ENCODE measurements at regions not wholly inside any gene's neighbourhood (a gene's known extent, or its start where the extent isn't known, plus 50 kb on each side); places are given as distances from the start of the nearest gene placed in this dataset.
A peak's percentile ranks its signal among the peaks of the same experiment; 100 is the strongest.
"Not testable (repeated sequence)": the region's sequence is repeated elsewhere in the genome, so short reads cannot be mapped to it uniquely, and the experiment has no call there.

GRCh38 chr10:34892521-34892920 lies 77.4 kb upstream of the PARD3 start:
- not testable (repeated sequence) for H3K36me3 ChIP-seq (replicated peaks; ENCODE audit: control insufficient read depth, insufficient read depth, low read length); DNase-seq

GRCh38 chr10:34890939-34891338 lies 75.8 kb upstream of the PARD3 start:
- DNase-seq = no peak

More at GRCh38 chr10:34892521-34892920, 77.4 kb upstream of the PARD3 start:
- H3K27me3 ChIP-seq (ENCODE audit: control insufficient read depth, insufficient read depth, low read length); H3K4me3 ChIP-seq (ENCODE audit: insufficient read depth, low read depth, low read length): not testable (repeated sequence)

GRCh38 chr10:34889004-34889869 lies 74.1 kb upstream of the PARD3 start:
- H3K27me3 ChIP-seq (ENCODE audit: control insufficient read depth, insufficient read depth, low read length) = no peaks in the 10 kb centered on the region
- H3K36me3 ChIP-seq (replicated peaks; ENCODE audit: control insufficient read depth, insufficient read depth, low read length) = no peaks in the 10 kb centered on the region
- DNase-seq = no peak
- H3K4me3 ChIP-seq (ENCODE audit: insufficient read depth, low read depth, low read length) = no peak overlapping the region

More at GRCh38 chr10:34890939-34891338, 75.8 kb upstream of the PARD3 start:
- Histone ChIP-seq H3K27me3 (ENCODE audit: control insufficient read depth, insufficient read depth, low read length) (no peaks in the 10 kb centered on the region), H3K36me3 (replicated peaks; ENCODE audit: control insufficient read depth, insufficient read depth, low read length) (no peaks in the 10 kb centered on the region), H3K4me3 (ENCODE audit: insufficient read depth, low read depth, low read length) (no peak overlapping the region)

- Histone ChIP-seq H3K27me3 (ENCODE audit: control insufficient read depth, insufficient read depth, low read length) (no peaks in the 10 kb centered on the region), H3K36me3 (replicated peaks; ENCODE audit: control insufficient read depth, insufficient read depth, low read length) (no peaks in the 10 kb centered on the region), H3K4me3 (ENCODE audit: insufficient read depth, low read depth, low read length) (no peak overlapping the region)
- no peak for DNase-seq
Measured at GRCh38 chr10:34886906-34887642, 72.0 kb upstream of the PARD3 start.

- no peaks in the 10 kb centered on the region for H3K27me3 ChIP-seq (ENCODE audit: control insufficient read depth, insufficient read depth, low read length)
Measured at GRCh38 chr10:34885898-34886297, 70.8 kb upstream of the PARD3 start.

GRCh38 chr10:34885011-34885410 lies 69.9 kb upstream of the PARD3 start:
- no peak overlapping the region for H3K4me3 ChIP-seq (ENCODE audit: insufficient read depth, low read depth, low read length)
- no peak for DNase-seq
- H3K27me3 ChIP-seq (ENCODE audit: control insufficient read depth, insufficient read depth, low read length) = no peaks in the 10 kb centered on the region
- H3K36me3 ChIP-seq (replicated peaks; ENCODE audit: control insufficient read depth, insufficient read depth, low read length) = no peaks in the 10 kb centered on the region

More at GRCh38 chr10:34885898-34886297, 70.8 kb upstream of the PARD3 start:
- Histone ChIP-seq H3K4me3 (ENCODE audit: insufficient read depth, low read depth, low read length) (no peak overlapping the region), H3K36me3 (replicated peaks; ENCODE audit: control insufficient read depth, insufficient read depth, low read length) (no peaks in the 10 kb centered on the region)
- DNase-seq = no peak

GRCh38 chr10:34884272-34884952 lies 69.3 kb upstream of the PARD3 start:
- no peak for DNase-seq
- Histone ChIP-seq H3K27me3 (ENCODE audit: control insufficient read depth, insufficient read depth, low read length) (no peaks in the 10 kb centered on the region), H3K4me3 (ENCODE audit: insufficient read depth, low read depth, low read length) (no peak overlapping the region), H3K36me3 (replicated peaks; ENCODE audit: control insufficient read depth, insufficient read depth, low read length) (no peaks in the 10 kb centered on the region)

- H3K27me3 ChIP-seq (ENCODE audit: control insufficient read depth, insufficient read depth, low read length) = no peaks in the 10 kb centered on the region
- no peaks in the 10 kb centered on the region for H3K36me3 ChIP-seq (replicated peaks; ENCODE audit: control insufficient read depth, insufficient read depth, low read length)
- no peak overlapping the region for H3K4me3 ChIP-seq (ENCODE audit: insufficient read depth, low read depth, low read length)
- DNase-seq = no peak
Measured at GRCh38 chr10:34880817-34881216, 65.7 kb upstream of the PARD3 start.

GRCh38 chr10:34878651-34879050 lies 63.6 kb upstream of the PARD3 start:
- not testable (repeated sequence) for H3K27me3 ChIP-seq (ENCODE audit: control insufficient read depth, insufficient read depth, low read length); H3K4me3 ChIP-seq (ENCODE audit: insufficient read depth, low read depth, low read length); DNase-seq; H3K36me3 ChIP-seq (replicated peaks; ENCODE audit: control insufficient read depth, insufficient read depth, low read length)

GRCh38 chr10:34875061-34875460 lies 60.0 kb upstream of the PARD3 start:
- Histone ChIP-seq H3K27me3 (ENCODE audit: control insufficient read depth, insufficient read depth, low read length) (no peaks in the 10 kb centered on the region), H3K36me3 (replicated peaks; ENCODE audit: control insufficient read depth, insufficient read depth, low read length) (no peaks in the 10 kb centered on the region), H3K4me3 (ENCODE audit: insufficient read depth, low read depth, low read length) (no peak overlapping the region)
- no peak for DNase-seq

GRCh38 chr10:34872820-34873219 lies 57.7 kb upstream of the PARD3 start:
- H3K4me3 ChIP-seq (ENCODE audit: insufficient read depth, low read depth, low read length) = no peak overlapping the region
- no peak for DNase-seq
- H3K36me3 ChIP-seq (replicated peaks; ENCODE audit: control insufficient read depth, insufficient read depth, low read length) = no peaks in the 10 kb centered on the region
- no peaks in the 10 kb centered on the region for H3K27me3 ChIP-seq (ENCODE audit: control insufficient read depth, insufficient read depth, low read length)

GRCh38 chr10:34869135-34869836 lies 54.2 kb upstream of the PARD3 start:
- Histone ChIP-seq H3K4me3 (ENCODE audit: insufficient read depth, low read depth, low read length) (no peak overlapping the region), H3K27me3 (ENCODE audit: control insufficient read depth, insufficient read depth, low read length) (no peaks in the 10 kb centered on the region), H3K36me3 (replicated peaks; ENCODE audit: control insufficient read depth, insufficient read depth, low read length) (no peaks in the 10 kb centered on the region)
- DNase-seq = no peak

- no peak for DNase-seq
- Histone ChIP-seq H3K36me3 (replicated peaks; ENCODE audit: control insufficient read depth, insufficient read depth, low read length) (no peaks in the 10 kb centered on the region), H3K4me3 (ENCODE audit: insufficient read depth, low read depth, low read length) (no peak overlapping the region), H3K27me3 (ENCODE audit: control insufficient read depth, insufficient read depth, low read length) (no peaks in the 10 kb centered on the region)
Measured at GRCh38 chr10:34868589-34868988, 53.5 kb upstream of the PARD3 start.

GRCh38 chr10:34866848-34867247 lies 51.8 kb upstream of the PARD3 start:
- H3K27me3 ChIP-seq (ENCODE audit: control insufficient read depth, insufficient read depth, low read length) = no peaks in the 10 kb centered on the region
- DNase-seq = peak; percentile 62

More at GRCh38 chr10:34866848-34867247, 51.8 kb upstream of the PARD3 start:
- no peaks in the 10 kb centered on the region for H3K36me3 ChIP-seq (replicated peaks; ENCODE audit: control insufficient read depth, insufficient read depth, low read length)
- no peak overlapping the region for H3K4me3 ChIP-seq (ENCODE audit: insufficient read depth, low read depth, low read length)
